Hematopoietic multipotent progenitor cell (in vitro differentiated cells): ENCODE measurements at regions not wholly inside any gene's neighbourhood (a gene's known extent, or its start where the extent isn't known, plus 50 kb on each side); places are given as distances from the start of the nearest gene placed in this dataset.
"Not testable (repeated sequence)": the region's sequence is repeated elsewhere in the genome, so short reads cannot be mapped to it uniquely, and the experiment has no call there.

Experiments
- DNase-seq, 3 donors: peaks; one replicate each; pipeline ENCODE4 v3.0.0-alpha.2; 2011 to 2015; ENCODE audit warnings: low read depth in 2 of 3, low spot score in 2 of 3

- DNase-seq: no peak
Measured at GRCh38 chr2:13143451-13143850, 426.7 kb downstream of the TRIB2 start.

GRCh38 chr2:13156916-13157315 lies 440.2 kb downstream of the TRIB2 start:
- DNase-seq: no peak

GRCh38 chr2:13158466-13158865 lies 441.7 kb downstream of the TRIB2 start:
- no peak for DNase-seq

- no peak for DNase-seq
Measured at GRCh38 chr2:13180729-13181128, 464.0 kb downstream of the TRIB2 start.

- DNase-seq: no peak
Measured at GRCh38 chr2:13193075-13193474, 476.3 kb downstream of the TRIB2 start.

- DNase-seq: peak in 2 of 3 donors; percentile 3 to 21
Measured at GRCh38 chr2:13193900-13194299, 477.2 kb downstream of the TRIB2 start.

- no peak for DNase-seq
Measured at GRCh38 chr2:13195270-13195669, 478.5 kb downstream of the TRIB2 start.

- no peak for DNase-seq
Measured at GRCh38 chr2:13197248-13197647, 480.5 kb downstream of the TRIB2 start.

GRCh38 chr2:13201924-13202323 lies 485.2 kb downstream of the TRIB2 start:
- no peak for DNase-seq

GRCh38 chr2:13212115-13212514 lies 495.4 kb downstream of the TRIB2 start:
- DNase-seq: no peak

- no peak for DNase-seq
Measured at GRCh38 chr2:13218205-13218604, 501.5 kb downstream of the TRIB2 start.

- DNase-seq: no peak
Measured at GRCh38 chr2:13227578-13227977, 510.8 kb downstream of the TRIB2 start.

GRCh38 chr2:13230221-13230620 lies 513.5 kb downstream of the TRIB2 start:
- no peak for DNase-seq

- DNase-seq: no peak
Measured at GRCh38 chr2:13240061-13240460, 523.3 kb downstream of the TRIB2 start.

GRCh38 chr2:13240789-13241487 lies 524.2 kb downstream of the TRIB2 start:
- DNase-seq: no peak

GRCh38 chr2:13252615-13253014 lies 535.9 kb downstream of the TRIB2 start:
- no peak for DNase-seq

- DNase-seq: no peak
Measured at GRCh38 chr2:13255485-13255884, 538.7 kb downstream of the TRIB2 start.

- no peak for DNase-seq
Measured at GRCh38 chr2:13260402-13260801, 543.7 kb downstream of the TRIB2 start.

- DNase-seq: no peak
Measured at GRCh38 chr2:13266166-13266565, 549.4 kb downstream of the TRIB2 start.

- DNase-seq: no peak
Measured at GRCh38 chr2:13284688-13285087, 568.0 kb downstream of the TRIB2 start.

- DNase-seq: no peak
Measured at GRCh38 chr2:13289310-13289709, 572.6 kb downstream of the TRIB2 start.

- not testable (repeated sequence) for DNase-seq
Measured at GRCh38 chr2:13308478-13308805, 591.7 kb downstream of the TRIB2 start.

GRCh38 chr2:13308989-13309388 lies 592.3 kb downstream of the TRIB2 start:
- DNase-seq: no peak
